ENCODE measurements at regions not wholly inside any gene's neighbourhood (a gene's known extent, or its start where the extent isn't known, plus 50 kb on each side); places are given as distances from the start of the nearest gene placed in this dataset.

- DNase-seq (ENCODE audit: low spot score): peak; percentile 53
- H3K9me2 ChIP-seq (ENCODE audit: insufficient read depth, low read length): no peaks in the 10 kb centered on the region
- ChIA-PET CTCF (ENCODE audit: unreplicated experiment) (interaction anchor here (0.8 to 2.3 kb wide), 7 partner anchors 8 to 25 kb away, joined by 3 to 9 read pairs (median 4); no protein-coding TSS in a partner anchor), POLR2A (interaction anchor here (0.8 to 12.2 kb wide), 21 partner anchors 9 to 184 kb away, joined by 3 to 331 read pairs (median 8); partner anchors contain the start of gene BCL6)
- H3K4me3 ChIP-seq (ENCODE audit: low read depth, low read length, poor library complexity, severe bottlenecking): peak overlapping the region; percentile 10
- peaks cover 24% of the 10 kb centered on the region for H3K36me3 ChIP-seq (ENCODE audit: insufficient read depth, low read length)
- H3K4me2 ChIP-seq (ENCODE audit: low read length): peak overlapping the region; percentile 64
- H2AFZ ChIP-seq (ENCODE audit: low read length): peak overlapping the region; percentile 75
- no peaks in the 10 kb centered on the region for H3K79me2 ChIP-seq (ENCODE audit: insufficient read depth, low read depth, low read length)
- H4K20me1 ChIP-seq (ENCODE audit: insufficient read depth, low read length): no peaks in the 10 kb centered on the region
- H3K9me3 ChIP-seq (ENCODE audit: low read length): peaks cover 19% of the 10 kb centered on the region; the same call in 1 of the 2 replicates
- TF ChIP-seq EZH2phosphoT487 (IDR thresholded peaks at IDR 0.05; ENCODE audit: borderline replicate concordance, low read depth, low read length) (no peak), CTCF (conservative IDR thresholded peaks at IDR 0.05; ENCODE audit: low read length) (no peak)
- intact Hi-C loops (cut with micrococcal nuclease; ENCODE audit: unreplicated experiment): no loop called here
- BruUV-seq (replicated peaks): no TSS peak
- H3K4me1 ChIP-seq (ENCODE audit: insufficient read depth, low read length, poor library complexity, severe bottlenecking): peaks cover 86% of the 10 kb centered on the region
- peak overlapping the region; percentile 81 for H3K27ac ChIP-seq (ENCODE audit: low read depth, low read length, poor library complexity, severe bottlenecking)
These were observed 181.4 kb upstream of the BCL6 start for GRCh38 chr3:187926620-187927019.

GRCh38 chr3:187927565-187927964 lies 182.3 kb upstream of the BCL6 start:
- Histone ChIP-seq H3K79me2 (ENCODE audit: insufficient read depth, low read depth, low read length) (no peaks in the 10 kb centered on the region), H3K4me3 (ENCODE audit: low read depth, low read length, poor library complexity, severe bottlenecking) (no peak overlapping the region), H3K9me3 (ENCODE audit: low read length) (peaks cover 19% of the 10 kb centered on the region; the same call in 1 of the 2 replicates), H2AFZ (ENCODE audit: low read length) (peak overlapping the region; percentile 75; the same call in 1 of the 2 replicates), H3K27ac (ENCODE audit: low read depth, low read length, poor library complexity, severe bottlenecking) (peak overlapping the region; percentile 81), H3K4me1 (ENCODE audit: insufficient read depth, low read length, poor library complexity, severe bottlenecking) (peaks cover 86% of the 10 kb centered on the region), H4K20me1 (ENCODE audit: insufficient read depth, low read length) (no peaks in the 10 kb centered on the region), H3K36me3 (ENCODE audit: insufficient read depth, low read length) (peaks cover 24% of the 10 kb centered on the region), H3K4me2 (ENCODE audit: low read length) (peak overlapping the region; percentile 64), H3K9me2 (ENCODE audit: insufficient read depth, low read length) (no peaks in the 10 kb centered on the region)
- POLR2A ChIA-PET: interaction anchor here (0.5 to 12.2 kb wide), 16 partner anchors 10 to 860 kb away, joined by 3 to 331 read pairs (median 8); partner anchors contain the start of gene BCL6
- no peak for TF ChIP-seq EZH2phosphoT487 (IDR thresholded peaks at IDR 0.05; ENCODE audit: borderline replicate concordance, low read depth, low read length)
- no peak for TF ChIP-seq CTCF (conservative IDR thresholded peaks at IDR 0.05; ENCODE audit: low read length)
- intact Hi-C loops (cut with micrococcal nuclease; ENCODE audit: unreplicated experiment): no loop called here
- no peak for DNase-seq (ENCODE audit: low spot score)
- CTCF ChIA-PET (ENCODE audit: unreplicated experiment): interaction anchor here (0.6 to 1.5 kb wide), 3 partner anchors 9 to 185 kb away, joined by 3 to 5 read pairs (median 4); no protein-coding TSS in a partner anchor
- no TSS peak for BruUV-seq (replicated peaks)
